AG20443 (cell line): ENCODE measurements at regions not wholly inside any gene's neighbourhood (a gene's known extent, or its start where the extent isn't known, plus 50 kb on each side); places are given as distances from the start of the nearest gene placed in this dataset.

Source experiments
- DNase-seq: peaks from one replicate; pipeline ENCODE4 v3.0.0; 2012; ENCODE audit warnings: low spot score, mixed read lengths

DNA sequence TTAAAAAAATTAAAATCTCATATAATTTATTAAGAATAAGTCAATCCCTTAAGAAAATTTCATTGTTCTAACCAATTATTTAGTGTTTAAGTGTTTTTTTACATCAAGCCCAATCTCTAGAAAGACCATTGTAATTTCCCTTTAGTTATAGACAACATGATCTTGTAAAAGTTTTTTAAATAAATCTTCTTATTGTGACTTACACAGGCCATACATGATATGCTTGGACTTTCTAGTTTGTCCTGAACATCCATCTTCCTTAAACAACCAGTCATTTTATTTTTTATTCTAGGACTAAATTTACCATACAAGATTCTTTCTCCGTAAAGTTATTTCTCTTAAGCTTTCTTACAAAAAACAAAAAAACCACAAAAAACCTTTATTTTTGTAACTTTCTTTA lies 126.5 kb upstream of the MAST4 start:
- DNase-seq = no peak

DNA sequence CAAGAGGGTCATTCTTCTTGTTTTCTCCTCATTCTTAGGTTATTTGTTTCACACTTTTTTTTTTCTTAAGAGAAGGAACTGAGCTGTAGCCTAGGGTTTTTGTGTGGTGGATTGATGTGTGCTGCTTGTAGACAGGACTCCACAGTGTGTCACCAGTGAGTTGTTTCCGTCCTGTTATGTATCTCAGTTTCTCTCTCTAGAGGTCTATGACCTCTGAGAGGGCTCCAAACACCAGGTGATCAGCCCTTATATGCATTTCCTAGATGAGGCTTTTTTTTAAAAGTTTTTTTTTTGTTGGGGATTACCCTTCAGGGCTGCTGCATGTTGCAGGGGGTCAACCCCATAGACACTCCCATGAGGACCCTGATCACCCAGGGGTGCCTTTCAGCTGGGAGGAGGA lies 124.2 kb upstream of the MAST4 start:
- DNase-seq = no peak

- DNase-seq = no peak
Observed at GRCh38 chr5:66475731-66476130, 120.5 kb upstream of the MAST4 start.

- no peak for DNase-seq
Observed at GRCh38 chr5:66477596-66477995, 118.6 kb upstream of the MAST4 start.

GRCh38 chr5:66494437-66494836 lies 101.8 kb upstream of the MAST4 start:
- DNase-seq = no peak

- peak; percentile 55 for DNase-seq
Observed at GRCh38 chr5:66498791-66499207, 97.4 kb upstream of the MAST4 start.

- no peak for DNase-seq
Observed at GRCh38 chr5:66503203-66503789, 92.9 kb upstream of the MAST4 start.

DNA sequence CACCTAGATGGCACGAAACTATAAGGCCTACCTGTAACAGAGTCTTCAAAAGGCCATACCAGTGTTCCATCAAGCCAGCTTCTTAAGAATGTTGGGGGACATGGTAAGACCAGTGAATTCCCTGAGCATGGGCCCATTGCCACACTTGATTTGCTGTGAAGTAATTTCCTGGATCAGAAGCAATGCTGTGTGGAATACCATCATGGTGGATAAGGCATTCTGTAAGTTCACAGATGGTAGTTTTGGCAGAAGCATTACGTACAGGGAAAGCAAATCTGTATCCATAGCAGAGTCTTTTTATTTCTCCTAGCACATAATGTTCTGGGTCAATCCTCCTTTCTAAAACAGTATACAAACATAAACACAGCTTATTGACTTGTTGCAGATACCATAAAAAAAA lies 89.1 kb upstream of the MAST4 start:
- no peak for DNase-seq

GRCh38 chr5:66511491-66511890 lies 84.7 kb upstream of the MAST4 start:
- DNase-seq = no peak

DNA sequence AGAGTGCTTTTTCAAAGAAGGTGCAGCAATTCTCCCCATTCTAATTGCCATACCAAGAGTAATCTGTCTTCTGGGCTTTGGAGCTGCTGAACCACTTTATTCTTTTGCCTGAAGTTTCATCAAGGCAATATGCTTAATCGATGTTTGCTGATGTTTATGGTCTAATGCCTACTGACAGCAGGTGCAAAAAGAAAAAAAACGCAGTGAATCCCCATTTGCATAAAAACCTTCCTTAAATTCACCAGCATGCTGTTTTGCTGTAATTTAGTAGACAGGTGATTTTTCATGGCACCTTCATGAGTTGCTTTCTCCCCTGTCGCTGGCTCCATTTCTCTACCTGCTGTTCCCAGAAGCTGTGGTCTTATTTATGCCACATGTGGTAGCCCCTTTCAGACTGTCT lies 83.1 kb upstream of the MAST4 start:
- DNase-seq = no peak

DNA sequence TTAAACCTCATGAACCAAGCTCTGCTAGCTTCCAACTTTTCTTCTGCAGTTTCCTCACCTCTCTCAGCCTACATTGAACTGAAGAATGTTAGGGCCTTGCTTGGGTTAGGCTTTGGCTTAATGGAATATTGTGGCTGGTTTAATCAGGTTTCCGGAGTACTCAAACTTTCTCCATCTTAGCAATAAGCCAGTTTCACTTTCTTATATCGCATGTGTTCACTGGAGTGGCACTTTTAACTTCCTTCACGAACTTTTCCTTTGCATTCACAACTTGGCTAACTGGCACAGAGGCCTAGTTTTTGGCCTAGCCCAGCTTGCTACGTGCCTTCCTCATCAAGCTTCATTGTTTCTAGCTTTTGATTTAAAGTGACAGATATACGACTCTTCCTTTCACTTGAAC lies 81.0 kb upstream of the MAST4 start:
- no peak for DNase-seq

GRCh38 chr5:66516550-66516949 lies 79.6 kb upstream of the MAST4 start:
- DNase-seq = no peak

GRCh38 chr5:66517351-66517750 lies 78.8 kb upstream of the MAST4 start:
- DNase-seq = no peak

DNA sequence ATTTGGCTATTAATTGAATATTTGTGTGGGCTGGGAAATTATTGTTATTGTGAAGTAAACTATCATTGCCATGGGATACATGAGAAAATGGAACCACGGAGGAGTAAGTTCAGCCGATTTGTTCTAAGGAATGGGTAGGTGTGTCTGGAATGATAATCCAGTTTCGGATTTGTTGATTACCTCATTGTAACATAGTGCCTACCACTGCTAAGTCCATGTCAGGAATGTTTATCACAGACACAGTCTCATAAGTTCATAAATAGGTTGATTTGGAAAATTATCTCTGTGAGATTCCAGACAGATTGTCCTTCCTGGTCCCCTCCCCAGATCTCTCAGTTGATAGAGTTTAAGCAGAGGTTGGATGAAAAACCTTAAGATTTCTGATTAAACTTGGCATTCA lies 78.1 kb upstream of the MAST4 start:
- DNase-seq = no peak

- DNase-seq = no peak
Observed at GRCh38 chr5:66518753-66519152, 77.4 kb upstream of the MAST4 start.

DNA sequence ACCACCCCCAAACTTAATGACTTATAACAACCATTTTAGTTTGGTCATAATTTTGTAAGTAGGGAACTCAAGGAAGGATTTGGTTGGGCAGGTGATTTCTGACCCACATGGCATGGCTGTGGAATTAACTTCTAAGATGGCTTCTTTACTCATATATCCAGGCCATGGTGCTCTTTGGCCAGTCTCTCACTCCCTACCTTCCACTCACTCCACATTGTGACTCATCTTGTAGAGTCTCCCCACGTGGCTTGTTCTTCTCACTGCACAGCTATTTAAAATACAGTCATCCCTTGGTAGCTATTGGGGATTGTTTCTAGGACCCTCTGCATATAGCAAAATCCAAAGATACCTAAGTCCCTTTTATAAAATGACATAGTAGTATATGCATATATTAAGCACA lies 76.6 kb upstream of the MAST4 start:
- DNase-seq = no peak

DNA sequence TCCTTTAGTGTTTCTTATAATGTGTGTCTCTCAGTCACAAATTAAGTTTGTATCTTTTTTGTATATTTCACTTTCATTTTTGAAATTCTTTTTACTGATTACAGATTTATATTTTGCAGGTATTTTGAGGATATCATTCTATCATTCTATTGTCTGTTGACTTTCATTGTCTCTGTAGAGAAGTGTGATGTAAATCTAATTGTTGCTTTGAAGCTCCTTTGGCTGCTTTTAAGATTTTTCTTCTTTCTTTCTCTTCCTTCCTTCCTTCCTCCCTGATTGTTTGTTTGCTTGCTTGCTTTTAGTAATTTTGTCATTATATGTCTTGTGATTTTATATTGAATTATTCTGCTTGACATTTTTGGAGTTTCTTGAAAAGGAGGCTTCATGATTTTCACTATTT lies 75.3 kb upstream of the MAST4 start:
- DNase-seq = no peak

- no peak for DNase-seq
Observed at GRCh38 chr5:66527478-66528035, 68.6 kb upstream of the MAST4 start.

GRCh38 chr5:66529182-66529581 lies 67.0 kb upstream of the MAST4 start:
- no peak for DNase-seq

DNA sequence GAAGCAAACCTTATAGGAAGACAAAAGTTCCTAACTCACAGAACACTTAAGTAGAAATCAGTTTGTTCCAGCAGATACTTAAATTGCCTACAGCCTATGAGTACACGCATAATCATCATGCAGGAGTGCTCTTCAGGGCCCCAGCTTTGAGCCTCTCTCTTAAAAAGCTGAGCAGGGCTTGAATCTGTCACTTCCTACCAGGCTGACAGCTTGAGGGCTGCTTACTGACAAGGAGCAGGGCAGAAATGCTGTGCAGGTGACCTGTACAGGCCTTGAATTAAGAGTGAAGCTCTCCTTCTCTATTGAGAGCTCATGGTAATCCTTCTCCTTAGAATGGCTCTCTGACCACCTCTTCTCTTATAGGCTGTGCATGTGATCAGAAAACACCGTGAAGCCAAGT lies 66.5 kb upstream of the MAST4 start:
- DNase-seq = no peak

DNA sequence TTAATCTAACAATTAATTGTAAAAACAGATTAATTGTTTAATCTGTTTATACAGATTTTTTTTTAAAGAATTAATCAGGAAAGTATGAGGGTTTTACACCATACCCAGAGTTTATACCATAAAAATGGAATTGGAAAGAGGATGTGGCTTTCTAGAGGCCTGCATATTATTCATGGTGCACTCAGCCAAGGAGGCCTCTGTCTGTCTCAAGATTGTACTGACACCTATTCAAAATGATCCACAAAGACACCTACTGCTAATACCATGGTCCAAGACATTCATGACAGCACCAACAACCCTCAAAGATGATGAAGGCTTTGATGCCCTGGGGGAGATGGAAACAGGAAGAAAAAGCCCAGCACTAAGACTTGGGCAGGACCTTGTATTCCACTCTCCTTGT lies 58.1 kb upstream of the MAST4 start:
- DNase-seq = no peak

GRCh38 chr5:66538531-66538930 lies 57.7 kb upstream of the MAST4 start:
- DNase-seq = no peak

- DNase-seq = no peak
Observed at GRCh38 chr5:66540078-66540477, 56.1 kb upstream of the MAST4 start.

DNA sequence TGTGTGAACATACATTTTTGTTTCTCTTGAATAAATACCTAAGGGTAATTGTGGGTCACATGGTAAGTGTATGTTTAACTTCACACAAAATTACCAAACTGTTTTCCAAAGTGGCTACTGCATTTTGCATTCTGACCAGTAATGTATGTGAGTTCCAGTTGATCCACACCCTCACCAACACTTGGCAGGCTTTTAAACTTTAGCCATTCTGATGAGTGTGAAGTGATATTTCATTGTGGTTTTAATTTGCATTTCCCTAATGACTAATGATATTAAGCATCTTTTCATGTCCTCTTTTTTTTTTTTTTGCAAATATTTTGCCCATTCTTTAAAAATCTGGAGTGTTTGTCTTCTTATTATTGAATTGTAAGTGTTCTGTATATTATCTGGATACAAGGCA lies 53.5 kb upstream of the MAST4 start:
- DNase-seq = no peak
